B cell (primary cell): ENCODE measurements at regions not wholly inside any gene's neighbourhood (a gene's known extent, or its start where the extent isn't known, plus 50 kb on each side); places are given as distances from the start of the nearest gene placed in this dataset.

Source experiments
- ATAC-seq: fragments of 200-7000 bp; cut with Tn5 transposase; one replicate; pipeline ENCODE4 v1.10.0; 2021; ENCODE audit warnings: low read depth, mild to moderate bottlenecking, moderate number of reproducible peaks, moderate library complexity
- CTCF ChIA-PET: fragments of 350-600 bp; sonication (Branson Sonifier 250); formaldehyde crosslinking; loops from one replicate; lab custom pipeline; 2021; ENCODE audit warnings: antibody characterized with exemption, inconsistent platforms; lab: Charles Lee
- POLR2A ChIA-PET: fragments of 350-600 bp; sonication (Branson Sonifier 250); formaldehyde crosslinking; loops from one replicate; lab custom pipeline; 2021; ENCODE audit warnings: antibody characterized with exemption; lab: Charles Lee
- DNase-seq: peaks from one replicate; pipeline ENCODE4 v3.0.0; 2013
- H2AFZ ChIP-seq: 2 replicates; pipeline ENCODE4 v1.6.1; 2012; ENCODE audit warnings: mild to moderate bottlenecking, low read depth, low read length; ENCODE audit not compliant: insufficient read depth, poor library complexity, severe bottlenecking
- H3K27ac ChIP-seq, 2 donors: 1 replicate in 1 of 2; 2 replicates in 1 of 2; pipeline ENCODE4 v1.5.1; 2012 to 2013; ENCODE audit warnings: low read length in 2 of 2, mild to moderate bottlenecking in 2 of 2, moderate library complexity in 1 of 2
- H3K27me3 ChIP-seq, 4 experiments: fragments of 200-600 bp in 1 of 4; sonication (generic) in 1 of 4; replicated peaks in 1 of 4; 1 replicate in 2 of 4; 2 replicates in 2 of 4; pipeline versions ENCODE4 v1.6.1 to v1.7.0; 2013 to 2016; ENCODE audit warnings: low read length in 3 of 4, mild to moderate bottlenecking in 2 of 4, mixed read lengths in 1 of 4, moderate library complexity in 1 of 4; ENCODE audit not compliant: insufficient read depth in 4 of 4, control insufficient read depth in 3 of 4; ENCODE audit errors: control extremely low read depth in 1 of 4
- H3K36me3 ChIP-seq, 2 experiments: replicated peaks in 1 of 2; 1 replicate in 1 of 2; 2 replicates in 1 of 2; pipeline versions ENCODE4 v1.6.1 to v1.7.1; 2013; ENCODE audit warnings: low read length in 1 of 2; ENCODE audit not compliant: insufficient read depth in 2 of 2, control insufficient read depth in 1 of 2; ENCODE audit errors: control extremely low read depth in 1 of 2, extremely low read depth in 1 of 2
- H3K4me1 ChIP-seq, 2 donors: fragments of 200-600 bp in 1 of 2; sonication (generic) in 1 of 2; 1 replicate in 1 of 2; 2 replicates in 1 of 2; pipeline versions ENCODE4 v1.5.1 to v1.6.1; 2013 to 2017; ENCODE audit warnings: low read length in 2 of 2; ENCODE audit not compliant: control insufficient read depth in 2 of 2, insufficient read depth in 2 of 2
- H3K4me2 ChIP-seq: replicated peaks from 2 replicates; pipeline ENCODE3; 2012; ENCODE audit warnings: mild to moderate bottlenecking, low read depth, low read length; ENCODE audit not compliant: poor library complexity, severe bottlenecking
- H3K4me3 ChIP-seq, 5 experiments: fragments of 200-600 bp in 1 of 5; sonication (generic) in 1 of 5; 1 replicate in 3 of 5; 2 replicates in 2 of 5; pipeline versions ENCODE4 v1.5.1 to v1.7.0; 2011 to 2016; ENCODE audit warnings: low read length in 4 of 5, mild to moderate bottlenecking in 4 of 5, low read depth in 2 of 5, control low read depth in 1 of 5, moderate library complexity in 1 of 5; ENCODE audit not compliant: insufficient read depth in 1 of 5; ENCODE audit errors: control extremely low read depth in 1 of 5, extremely low read depth in 1 of 5
- H3K79me2 ChIP-seq: fragments of 200-600 bp; sonication (generic); one replicate; pipeline ENCODE4 v1.6.0; 2016; ENCODE audit warnings: low read length; ENCODE audit not compliant: control insufficient read depth, insufficient read depth
- H3K9ac ChIP-seq: fragments of 200-600 bp; sonication (generic); 2 replicates; pipeline ENCODE4 v1.6.1; 2017; ENCODE audit warnings: mild to moderate bottlenecking, low read length, moderate library complexity
- H3K9me3 ChIP-seq, 3 donors: one replicate each; pipeline versions ENCODE4 v1.6.1 to v1.7.1; 2013; ENCODE audit warnings: low read length in 2 of 3; ENCODE audit not compliant: control insufficient read depth in 2 of 3, insufficient read depth in 1 of 3; ENCODE audit errors: control extremely low read depth in 1 of 3
- H4K20me1 ChIP-seq: 2 replicates; pipeline ENCODE4 v1.6.0; 2012; ENCODE audit warnings: mild to moderate bottlenecking, low read length; ENCODE audit not compliant: insufficient read depth, control insufficient read depth, poor library complexity, severe bottlenecking
- H3K27ac Mint-ChIP-seq: one replicate; pipeline ENCODE4 v1.8.0; 2021; ENCODE audit warnings: mixed read lengths
- H3K27me3 Mint-ChIP-seq: one replicate; pipeline ENCODE4 v1.8.0; 2021; ENCODE audit warnings: mixed read lengths
- H3K4me1 Mint-ChIP-seq: one replicate; pipeline ENCODE4 v1.8.0; 2021; ENCODE audit warnings: mixed read lengths
- H3K4me3 Mint-ChIP-seq: one replicate; pipeline ENCODE4 v1.8.0; 2021; ENCODE audit warnings: mixed read lengths
- H3K9me3 Mint-ChIP-seq: one replicate; pipeline ENCODE4 v1.8.0; 2022; ENCODE audit warnings: mixed read lengths; ENCODE audit not compliant: insufficient read depth
- EZH2 ChIP-seq: IDR thresholded peaks from 2 replicates; pipeline ENCODE4 v1.6.1; 2012; ENCODE audit warnings: borderline replicate concordance, low read depth, mild to moderate bottlenecking, moderate library complexity, low read length; ENCODE audit not compliant: insufficient read depth, poor library complexity, severe bottlenecking
- WGBS: methylation state at CpG from one replicate; pipeline ENCODE4 v1.1.5; 2013; ENCODE audit warnings: missing lambda C conversion rate; ENCODE audit not compliant: insufficient coverage; 5-methylcytosine and 5-hydroxymethylcytosine counted together
- intact Hi-C: fragments of 100-400 bp; cut with micrococcal nuclease; formaldehyde crosslinking; loops from one replicate; pipeline ENCODE4 v1.10.0; 2022
- TF ChIP-seq, protein P1 (sequence below): fragments of 200-600 bp; IDR thresholded peaks from one replicate; pipeline ENCODE4 v1.8.0; 2022; ENCODE audit warnings: antibody characterized with exemption, mild to moderate bottlenecking

GRCh38 chr1:230518511-230518910 lies 92.4 kb upstream of the PGBD5 start:
- no peak overlapping the region for H3K4me3 Mint-ChIP-seq
- peaks cover 2% of the 10 kb centered on the region for H3K9me3 Mint-ChIP-seq
- 69% methylated on average over 5 of the region's 5 CpGs for WGBS

GRCh38 chr1:230517786-230518185 lies 91.7 kb upstream of the PGBD5 start:
- Mint-ChIP-seq H3K27me3 (peaks cover 15% of the 10 kb centered on the region), H3K4me1 (no peaks in the 10 kb centered on the region), H3K9me3 (no peaks in the 10 kb centered on the region), H3K4me3 (no peak overlapping the region), H3K27ac (no peak overlapping the region)
- no peak for TF ChIP-seq EZH2
- TF ChIP-seq, protein P1, sequence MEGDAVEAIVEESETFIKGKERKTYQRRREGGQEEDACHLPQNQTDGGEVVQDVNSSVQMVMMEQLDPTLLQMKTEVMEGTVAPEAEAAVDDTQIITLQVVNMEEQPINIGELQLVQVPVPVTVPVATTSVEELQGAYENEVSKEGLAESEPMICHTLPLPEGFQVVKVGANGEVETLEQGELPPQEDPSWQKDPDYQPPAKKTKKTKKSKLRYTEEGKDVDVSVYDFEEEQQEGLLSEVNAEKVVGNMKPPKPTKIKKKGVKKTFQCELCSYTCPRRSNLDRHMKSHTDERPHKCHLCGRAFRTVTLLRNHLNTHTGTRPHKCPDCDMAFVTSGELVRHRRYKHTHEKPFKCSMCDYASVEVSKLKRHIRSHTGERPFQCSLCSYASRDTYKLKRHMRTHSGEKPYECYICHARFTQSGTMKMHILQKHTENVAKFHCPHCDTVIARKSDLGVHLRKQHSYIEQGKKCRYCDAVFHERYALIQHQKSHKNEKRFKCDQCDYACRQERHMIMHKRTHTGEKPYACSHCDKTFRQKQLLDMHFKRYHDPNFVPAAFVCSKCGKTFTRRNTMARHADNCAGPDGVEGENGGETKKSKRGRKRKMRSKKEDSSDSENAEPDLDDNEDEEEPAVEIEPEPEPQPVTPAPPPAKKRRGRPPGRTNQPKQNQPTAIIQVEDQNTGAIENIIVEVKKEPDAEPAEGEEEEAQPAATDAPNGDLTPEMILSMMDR, result no peak
- no peaks in the 10 kb centered on the region for H3K79me2 ChIP-seq
- no peak overlapping the region for H2AFZ ChIP-seq
- no peaks in the 10 kb centered on the region for H3K27me3 ChIP-seq
- ChIA-PET CTCF (no interaction called here), POLR2A (no interaction called here)
- ATAC-seq, result no peak
- no peak overlapping the region for H3K4me3 ChIP-seq
- H3K4me1 ChIP-seq, result peaks cover 0 to 3% of the 10 kb centered on the region in 2 donors
- 71% methylated on average over 1 of the region's 2 CpGs for WGBS
- no peaks in the 10 kb centered on the region for H4K20me1 ChIP-seq
- H3K4me2 ChIP-seq, result no peak overlapping the region
- intact Hi-C loops, result no loop called here
- H3K9ac ChIP-seq, result no peak overlapping the region
- H3K27ac ChIP-seq, result no peak overlapping the region
- no peaks in the 10 kb centered on the region for H3K9me3 ChIP-seq
- H3K36me3 ChIP-seq, result no peaks in the 10 kb centered on the region
- DNase-seq, result no peak

More at GRCh38 chr1:230518511-230518910, 92.4 kb upstream of the PGBD5 start:
- Histone ChIP-seq H3K9ac (no peak overlapping the region), H3K4me3 (no peak overlapping the region), H3K27me3 (no peaks in the 10 kb centered on the region), H4K20me1 (no peaks in the 10 kb centered on the region), H3K36me3 (no peaks in the 10 kb centered on the region), H3K27ac (no peak overlapping the region), H3K9me3 (no peaks in the 10 kb centered on the region), H3K79me2 (no peaks in the 10 kb centered on the region), H2AFZ (no peak overlapping the region), H3K4me1 (peaks cover 0 to 3% of the 10 kb centered on the region in 2 donors), H3K4me2 (no peak overlapping the region)
- Mint-ChIP-seq H3K4me1 (no peaks in the 10 kb centered on the region), H3K27ac (no peak overlapping the region), H3K27me3 (peaks cover 22% of the 10 kb centered on the region)
- no peak for DNase-seq
- intact Hi-C loops, result no loop called here
- CTCF ChIA-PET, result no interaction called here
- no peak for TF ChIP-seq EZH2
- TF ChIP-seq, protein P1, result no peak
- POLR2A ChIA-PET, result no interaction called here
- no peak for ATAC-seq
